Transverse colon (tissue), 4 donors: ENCODE measurements at regions not wholly inside any gene's neighbourhood (a gene's known extent, or its start where the extent isn't known, plus 50 kb on each side); places are given as distances from the start of the nearest gene placed in this dataset.
A peak's percentile ranks its signal among the peaks of the same experiment; 100 is the strongest.

Experiments used
- DNase-seq: peaks from one replicate; pipeline ENCODE4 v3.0.0-alpha.2; 2019
- H3K27ac ChIP-seq, 4 donors: fragments of 200-600 bp; sonication (generic); 2 replicates each; pipeline ENCODE4 v1.5.1; 2016 to 2018; ENCODE audit warnings: inconsistent platforms in 4 of 4
- H3K27me3 ChIP-seq: fragments of 200-600 bp; sonication (generic); 2 replicates; pipeline ENCODE4 v1.5.1; 2017; ENCODE audit warnings: inconsistent platforms
- H3K36me3 ChIP-seq, 4 donors: fragments of 200-600 bp; sonication (generic); 2 replicates each; pipeline ENCODE4 v1.5.1; 2017 to 2019; ENCODE audit warnings: inconsistent platforms in 4 of 4
- H3K4me1 ChIP-seq, 4 donors: fragments of 200-600 bp; sonication (generic); 2 replicates each; pipeline ENCODE4 v1.5.1; 2017 to 2020; ENCODE audit warnings: inconsistent platforms in 4 of 4
- H3K4me3 ChIP-seq, 4 donors: fragments of 200-600 bp; sonication (generic); 1 replicate in 1 of 4; 2 replicates in 3 of 4; pipeline versions ENCODE4 v1.5.1 to v1.6.1; 2017 to 2019; ENCODE audit warnings: inconsistent platforms in 4 of 4
- H3K9me3 ChIP-seq, 2 donors: fragments of 200-600 bp; sonication (generic); 2 replicates each; pipeline ENCODE4 v1.5.1; 2017 to 2019; ENCODE audit warnings: inconsistent platforms in 2 of 2
- CTCF ChIP-seq, 5 experiments: fragments of 200-600 bp in 3 of 5; fragments of 450-650 bp in 2 of 5; sonication (generic) in 3 of 5; IDR thresholded peaks; 1 replicate in 2 of 5; 2 replicates in 3 of 5; pipeline ENCODE4 v1.5.1; 2016 to 2017; ENCODE audit warnings: antibody characterized with exemption in 5 of 5, inconsistent platforms in 3 of 5, mild to moderate bottlenecking in 2 of 5, moderate library complexity in 1 of 5
- EP300 ChIP-seq: sonication (generic); formaldehyde crosslinking; IDR thresholded peaks from one replicate; pipeline ENCODE4 v1.6.1; 2017; ENCODE audit warnings: antibody characterized with exemption, low read depth
- POLR2A ChIP-seq: fragments of 450-650 bp; IDR thresholded peaks from one replicate; pipeline ENCODE4 v1.6.1; 2016; ENCODE audit warnings: antibody characterized with exemption, mild to moderate bottlenecking, moderate library complexity
- POLR2AphosphoS5 ChIP-seq, 3 donors: sonication (generic); formaldehyde crosslinking; IDR thresholded peaks; one replicate each; pipeline ENCODE4 v1.6.1; 2016; ENCODE audit warnings: antibody characterized with exemption in 3 of 3
- WGBS, 2 donors: methylation state at CpG; one replicate each; pipeline ENCODE4 v1.1.5; 2018; ENCODE audit warnings: low coverage in 1 of 2; 5-methylcytosine and 5-hydroxymethylcytosine counted together
- in situ Hi-C, 4 donors: fragments of 200-750 bp; cut with MboI; loops; one replicate each; pipeline versions ENCODE4 v1.15.0 to v1.15.1; 2017; ENCODE audit warnings: low sequenced_read_pairs in 3 of 4, low pct_ligation_motif_present in 1 of 4, low pct_unique_long_range_greater_than_20kb in 1 of 4
- intact Hi-C: fragments of 100-400 bp; cut with DNase I; formaldehyde crosslinking; loops from one replicate; pipeline ENCODE4 v1.15.1; 2023; ENCODE audit warnings: low total_unique reads

GRCh38 chr18:49667462-49667861, 105.6 kb downstream of the LIPG start:
- Histone ChIP-seq H3K27ac (no peak overlapping the region), H3K36me3 (no peaks in the 10 kb centered on the region), H3K9me3 (no peaks in the 10 kb centered on the region), H3K4me3 (no peak overlapping the region), H3K4me1 (peaks cover 0 to 21% (median 10%) of the 10 kb centered on the region in 4 donors), H3K27me3 (no peaks in the 10 kb centered on the region)
- in situ Hi-C loops (no loop called here), intact Hi-C loops (no loop called here)
- WGBS, 2 donors, result 79 to 100% methylated on average over 1 to 6 of the region's 6 CpGs
- DNase-seq, result no peak
- TF ChIP-seq CTCF (IDR thresholded peaks at IDR 0.05) (no peak), EP300 (no peak), POLR2AphosphoS5 (IDR thresholded peaks at IDR 0.05) (no peak), POLR2A (no peak)

GRCh38 chr18:49666045-49666775, 104.4 kb downstream of the LIPG start:
- intact Hi-C loops (no loop called here), in situ Hi-C loops (no loop called here)
- DNase-seq, result no peak
- Histone ChIP-seq H3K9me3 (no peaks in the 10 kb centered on the region), H3K4me3 (no peak overlapping the region), H3K4me1 (peaks cover 0 to 21% (median 10%) of the 10 kb centered on the region in 4 donors), H3K36me3 (no peaks in the 10 kb centered on the region), H3K27ac (no peak overlapping the region), H3K27me3 (no peaks in the 10 kb centered on the region)
- WGBS, 2 donors, result 48 to 54% methylated on average over 4 of the region's 4 CpGs
- TF ChIP-seq POLR2A (no peak), CTCF (IDR thresholded peaks at IDR 0.05) (no peak), POLR2AphosphoS5 (IDR thresholded peaks at IDR 0.05) (no peak), EP300 (no peak)

GRCh38 chr18:49663899-49664890, 102.3 kb downstream of the LIPG start:
- no peak overlapping the region for H3K4me3 ChIP-seq
- H3K4me1 ChIP-seq, result peaks cover 0 to 23% (median 10%) of the 10 kb centered on the region in 4 donors
- intact Hi-C loops (no loop called here), in situ Hi-C loops (no loop called here)
- peak overlapping the region; percentile 62 to 79 (median 74) for H3K27ac ChIP-seq
- DNase-seq, result peak; percentile 51
- no peaks in the 10 kb centered on the region for H3K27me3 ChIP-seq
- no peaks in the 10 kb centered on the region for H3K36me3 ChIP-seq
- WGBS, 2 donors, result 43 to 73% methylated on average over 3 to 16 of the region's 16 CpGs
- no peaks in the 10 kb centered on the region for H3K9me3 ChIP-seq
- no peak for TF ChIP-seq POLR2AphosphoS5 (IDR thresholded peaks at IDR 0.05)
- TF ChIP-seq CTCF (IDR thresholded peaks at IDR 0.05), result no peak
- no peak for TF ChIP-seq POLR2A
- no peak for TF ChIP-seq EP300

- 86 to 95% methylated on average over 7 of the region's 7 CpGs for WGBS, 2 donors
- Histone ChIP-seq H3K27me3 (no peaks in the 10 kb centered on the region), H3K27ac (no peak overlapping the region), H3K4me1 (peaks cover 0 to 23% (median 10%) of the 10 kb centered on the region in 4 donors), H3K9me3 (no peaks in the 10 kb centered on the region), H3K4me3 (no peak overlapping the region), H3K36me3 (no peaks in the 10 kb centered on the region)
- DNase-seq, result no peak
- intact Hi-C loops (no loop called here), in situ Hi-C loops (no loop called here)
- TF ChIP-seq POLR2AphosphoS5 (IDR thresholded peaks at IDR 0.05), result no peak
- TF ChIP-seq POLR2A, result no peak
- no peak for TF ChIP-seq EP300
- TF ChIP-seq CTCF (IDR thresholded peaks at IDR 0.05), result no peak
Observed at GRCh38 chr18:49662506-49662905, 100.6 kb downstream of the LIPG start.
